ENCODE measurements at regions not wholly inside any gene's neighbourhood (a gene's known extent, or its start where the extent isn't known, plus 50 kb on each side); places are given as distances from the start of the nearest gene placed in this dataset.

DNA sequence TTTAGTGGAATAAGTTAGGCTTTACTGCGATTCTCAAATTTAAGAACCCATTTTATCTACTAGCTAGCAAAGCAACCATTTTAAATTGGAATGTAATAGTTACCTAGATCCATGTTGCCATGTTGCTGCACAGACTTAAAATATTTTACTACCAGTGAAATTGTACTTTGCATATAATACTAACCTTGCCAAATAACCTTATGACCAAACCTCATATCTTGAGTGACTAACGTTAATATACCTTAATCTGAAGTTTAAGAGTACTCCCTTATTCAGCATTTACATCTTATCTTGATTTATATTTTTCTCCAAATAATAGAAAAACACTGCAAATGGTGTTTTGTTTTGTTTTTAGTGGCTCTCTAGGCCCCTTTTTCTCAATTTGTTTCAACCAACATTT lies 50.3 kb upstream of the NAB1 start (continued):
- TF ChIP-seq, protein P1, sequence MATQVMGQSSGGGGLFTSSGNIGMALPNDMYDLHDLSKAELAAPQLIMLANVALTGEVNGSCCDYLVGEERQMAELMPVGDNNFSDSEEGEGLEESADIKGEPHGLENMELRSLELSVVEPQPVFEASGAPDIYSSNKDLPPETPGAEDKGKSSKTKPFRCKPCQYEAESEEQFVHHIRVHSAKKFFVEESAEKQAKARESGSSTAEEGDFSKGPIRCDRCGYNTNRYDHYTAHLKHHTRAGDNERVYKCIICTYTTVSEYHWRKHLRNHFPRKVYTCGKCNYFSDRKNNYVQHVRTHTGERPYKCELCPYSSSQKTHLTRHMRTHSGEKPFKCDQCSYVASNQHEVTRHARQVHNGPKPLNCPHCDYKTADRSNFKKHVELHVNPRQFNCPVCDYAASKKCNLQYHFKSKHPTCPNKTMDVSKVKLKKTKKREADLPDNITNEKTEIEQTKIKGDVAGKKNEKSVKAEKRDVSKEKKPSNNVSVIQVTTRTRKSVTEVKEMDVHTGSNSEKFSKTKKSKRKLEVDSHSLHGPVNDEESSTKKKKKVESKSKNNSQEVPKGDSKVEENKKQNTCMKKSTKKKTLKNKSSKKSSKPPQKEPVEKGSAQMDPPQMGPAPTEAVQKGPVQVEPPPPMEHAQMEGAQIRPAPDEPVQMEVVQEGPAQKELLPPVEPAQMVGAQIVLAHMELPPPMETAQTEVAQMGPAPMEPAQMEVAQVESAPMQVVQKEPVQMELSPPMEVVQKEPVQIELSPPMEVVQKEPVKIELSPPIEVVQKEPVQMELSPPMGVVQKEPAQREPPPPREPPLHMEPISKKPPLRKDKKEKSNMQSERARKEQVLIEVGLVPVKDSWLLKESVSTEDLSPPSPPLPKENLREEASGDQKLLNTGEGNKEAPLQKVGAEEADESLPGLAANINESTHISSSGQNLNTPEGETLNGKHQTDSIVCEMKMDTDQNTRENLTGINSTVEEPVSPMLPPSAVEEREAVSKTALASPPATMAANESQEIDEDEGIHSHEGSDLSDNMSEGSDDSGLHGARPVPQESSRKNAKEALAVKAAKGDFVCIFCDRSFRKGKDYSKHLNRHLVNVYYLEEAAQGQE (IDR thresholded peaks at IDR 0.05; ENCODE audit: low read depth): no peak
- no peak for TF ChIP-seq CEBPB (IDR thresholded peaks at IDR 0.05; ENCODE audit: low read depth)
- no peak for TF ChIP-seq SRF (IDR thresholded peaks at IDR 0.05; ENCODE audit: low read depth)
- TF ChIP-seq POLR2AphosphoS5 (IDR thresholded peaks at IDR 0.05; ENCODE audit: low read depth, low read length): no peak
- no peak for TF ChIP-seq ZNF274 (IDR thresholded peaks at IDR 0.05; ENCODE audit: low read depth, low read length)

DNA sequence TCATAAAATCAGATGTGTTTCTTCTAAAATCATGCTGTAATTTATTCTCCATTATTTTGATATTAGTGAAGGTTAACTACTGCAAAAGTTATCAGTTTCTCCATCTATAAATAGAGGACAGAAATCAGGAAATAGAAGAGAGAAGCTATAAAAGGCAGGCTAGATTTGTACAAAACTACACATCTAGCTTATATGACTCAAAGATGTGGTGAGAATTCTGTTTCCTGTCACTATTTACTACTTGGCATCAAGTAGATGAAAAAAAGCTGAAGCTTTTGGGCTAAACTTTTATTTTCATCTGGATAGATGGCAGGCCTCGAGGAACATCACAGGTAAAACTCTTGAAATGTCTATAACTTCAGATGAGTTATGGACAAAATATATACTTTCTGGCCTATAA lies 49.8 kb upstream of the NAB1 start:
- RAD21 ChIA-PET (ENCODE audit: low non-redundant PET in 1 of 2, low total read pairs in 2 of 2, uncharacterized antibody in 2 of 2, unreplicated experiment in 2 of 2): no interaction called here
- Histone ChIP-seq H3K4me1 (ENCODE audit: control insufficient read depth in 1 of 2, insufficient read depth in 2 of 2, low read length in 2 of 2) (peaks cover 0 to 37% of the 10 kb centered on the region in 2 experiments; a peak in 3 of 4 replicates), H3K9ac (ENCODE audit: low read length) (no peak overlapping the region), H3K27me3 (ENCODE audit: insufficient read depth, low read length) (no peaks in the 10 kb centered on the region), H3K27ac (ENCODE audit: low read depth, low read length) (no peak overlapping the region), H4K20me1 (ENCODE audit: insufficient read depth) (no peaks in the 10 kb centered on the region), H3K79me2 (ENCODE audit: insufficient read depth, low read length) (no peaks in the 10 kb centered on the region), H3K36me3 (ENCODE audit: control insufficient read depth in 1 of 2, insufficient read depth in 2 of 2, low read length in 2 of 2) (no peaks in the 10 kb centered on the region), H3K4me2 (ENCODE audit: low read length) (no peak overlapping the region), H3K9me2 (ENCODE audit: insufficient read depth) (no peaks in the 10 kb centered on the region), H2AFZ (ENCODE audit: low read depth, low read length, poor library complexity, severe bottlenecking) (no peak overlapping the region), H3K9me3 (ENCODE audit: control insufficient read depth in 1 of 2, insufficient read depth in 1 of 2, low read depth in 1 of 2, low read length in 2 of 2) (no peaks in the 10 kb centered on the region), H3K4me3 (replicated peaks in 1 of 2; ENCODE audit: low read depth in 1 of 2, low read length in 2 of 2) (no peak overlapping the region)
- DNase-seq (ENCODE audit: low read depth, low spot score): no peak
- BruUV-seq (replicated peaks): no TSS peak
- CTCF ChIA-PET: no interaction called here
- POLR2A ChIA-PET: no interaction called here
- TF ChIP-seq RAD21 (IDR thresholded peaks at IDR 0.05; ENCODE audit: low read depth) (no peak), EZH2phosphoT487 (IDR thresholded peaks at IDR 0.05; ENCODE audit: borderline replicate concordance) (no peak), POLR2A (IDR thresholded peaks at IDR 0.05; ENCODE audit: borderline replicate concordance, extremely low read depth, insufficient read depth, insufficient read length) (no peak), ELF1 (IDR thresholded peaks at IDR 0.05; ENCODE audit: borderline replicate concordance, low read depth) (no peak), TCF7L2 (IDR thresholded peaks at IDR 0.05; ENCODE audit: borderline replicate concordance, extremely low read depth, insufficient read depth, insufficient read length) (no peak), ZNF274 (IDR thresholded peaks at IDR 0.05; ENCODE audit: low read depth, low read length) (no peak), CBX3 (IDR thresholded peaks at IDR 0.05; ENCODE audit: low read depth) (no peak)
- TF ChIP-seq, protein P1 (IDR thresholded peaks at IDR 0.05; ENCODE audit: low read depth): no peak
- intact Hi-C loops (cut with micrococcal nuclease): no loop called here
- ATAC-seq: no peak
